ENCODE measurements at regions not wholly inside any gene's neighbourhood (a gene's known extent, or its start where the extent isn't known, plus 50 kb on each side); places are given as distances from the start of the nearest gene placed in this dataset.

GRCh38 chr7:61111-61510 is 131.3 kb upstream of the FAM20C start:
- Histone ChIP-seq H3K27ac (ENCODE audit: low read depth, low read length) (no peak overlapping the region), H3K9me3 (ENCODE audit: control insufficient read depth, insufficient read depth, low read length) (no peaks in the 10 kb centered on the region; the same call in 1 of the 2 replicates), H3K4me3 (ENCODE audit: low read depth, low read length) (no peak overlapping the region), H3K27me3 (ENCODE audit: control insufficient read depth, insufficient read depth, low read length) (peaks cover 13% of the 10 kb centered on the region)
- POLR2A ChIA-PET, result interaction anchor here (1.0 kb wide), 1 partner anchor 131 kb away, joined by 3 read pairs; the partner anchor contains the start of gene FAM20C
- CTCF ChIA-PET, result no interaction called here
- TF ChIP-seq CTCF (IDR thresholded peaks at IDR 0.05; ENCODE audit: low read depth, low read length), result no peak
- DNase-seq (ENCODE audit: low read depth, low spot score), result no peak

DNA sequence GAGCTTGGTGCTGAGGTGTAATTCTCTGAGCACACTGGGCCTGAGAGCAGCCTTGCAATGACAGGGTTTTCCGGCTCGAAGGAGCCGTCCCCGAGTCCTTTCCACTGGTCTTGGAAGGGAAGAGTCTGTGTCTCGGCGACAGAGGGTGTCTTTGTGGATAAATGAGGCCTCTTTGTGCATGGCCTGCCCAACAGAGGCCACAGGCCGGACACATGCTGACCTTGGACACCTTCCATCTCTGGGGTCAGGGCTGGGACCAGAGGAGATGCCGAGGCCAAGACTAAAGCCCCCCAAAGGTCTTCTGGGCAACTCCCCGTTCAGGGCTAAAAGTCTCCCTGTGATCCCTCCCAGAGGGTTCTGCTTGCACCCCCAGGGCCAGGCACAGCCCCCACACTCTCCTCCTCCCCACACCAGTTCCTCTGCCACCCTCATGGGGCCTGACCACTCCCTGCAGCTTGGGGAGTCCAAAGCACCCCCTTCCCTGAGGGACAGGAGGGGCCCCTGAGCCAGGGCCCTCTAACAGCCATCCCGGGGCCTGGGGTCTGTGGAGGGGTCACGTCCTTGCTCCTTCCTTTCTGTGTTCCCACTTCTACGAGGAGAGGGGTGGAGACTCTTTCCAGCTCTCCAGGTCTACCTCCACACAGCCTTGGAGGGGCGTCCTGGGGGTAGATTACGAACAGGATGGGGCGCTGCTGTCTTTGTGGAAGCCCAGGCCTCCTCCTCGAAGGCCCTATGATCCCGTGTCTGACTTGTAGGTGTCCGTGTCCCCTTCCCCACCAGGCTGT is 130.6 kb upstream of the FAM20C start:
- CTCF ChIA-PET, result no interaction called here

DNA sequence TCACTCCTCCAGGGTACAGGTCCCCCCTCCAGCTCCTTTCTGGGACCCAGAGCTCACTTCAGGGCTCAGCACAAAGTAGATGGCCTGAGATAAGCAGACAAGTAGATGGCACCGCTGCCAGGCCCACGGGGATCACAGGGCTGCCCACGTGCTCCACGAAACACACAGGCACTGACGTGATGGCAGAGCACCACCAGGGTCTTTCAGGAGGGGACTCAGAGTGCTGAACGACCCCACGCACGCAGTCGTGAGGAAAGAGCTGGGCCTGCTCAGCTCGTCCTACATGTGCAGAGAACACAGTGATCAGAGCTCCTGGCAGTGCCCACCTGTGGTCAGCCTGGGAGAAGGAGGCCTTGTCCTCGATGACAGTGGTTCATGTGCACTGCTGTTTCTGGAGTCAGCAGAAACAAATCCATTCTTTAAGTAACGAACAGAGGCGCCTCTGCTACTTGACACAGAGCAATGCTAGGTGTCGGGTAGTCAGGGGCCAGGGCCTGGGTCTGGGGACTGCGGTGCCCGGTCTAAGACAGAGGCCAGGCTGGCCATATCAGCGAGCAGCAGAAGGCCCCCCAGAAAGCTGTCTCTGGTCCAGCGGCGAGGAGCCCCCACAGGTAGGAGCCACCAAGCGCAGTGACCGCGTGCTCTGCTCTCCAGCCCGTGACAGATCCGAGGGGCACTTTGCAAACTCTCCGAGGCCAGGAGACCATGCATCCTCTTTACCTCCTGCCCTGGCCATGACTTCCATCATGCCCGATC is 129.8 kb upstream of the FAM20C start:
- H3K27me3 ChIP-seq (ENCODE audit: control insufficient read depth, insufficient read depth, low read length), result peaks cover 9% of the 10 kb centered on the region

More for the DNA sequence above, 130.6 kb upstream of the FAM20C start:
- Histone ChIP-seq H3K4me3 (ENCODE audit: low read depth, low read length) (no peak overlapping the region), H3K27me3 (ENCODE audit: control insufficient read depth, insufficient read depth, low read length) (peaks cover 9% of the 10 kb centered on the region), H3K9me3 (ENCODE audit: control insufficient read depth, insufficient read depth, low read length) (no peaks in the 10 kb centered on the region; the same call in 1 of the 2 replicates), H3K27ac (ENCODE audit: low read depth, low read length) (no peak overlapping the region)
- no peak for TF ChIP-seq CTCF (IDR thresholded peaks at IDR 0.05; ENCODE audit: low read depth, low read length)
- POLR2A ChIA-PET, result interaction anchor here (1.0 kb wide), 1 partner anchor 131 kb away, joined by 3 read pairs; the partner anchor contains the start of gene FAM20C
- DNase-seq (ENCODE audit: low read depth, low spot score), result no peak

GRCh38 chr7:63117-63480 is 129.3 kb upstream of the FAM20C start:
- DNase-seq (ENCODE audit: low read depth, low spot score), result no peak
- ChIA-PET POLR2A (no interaction called here), CTCF (interaction anchor here (1.4 kb wide), 2 partner anchors 86 to 132 kb away, joined by 4 read pairs; no protein-coding TSS in a partner anchor)
- no peak for TF ChIP-seq CTCF (IDR thresholded peaks at IDR 0.05; ENCODE audit: low read depth, low read length)
- Histone ChIP-seq H3K9me3 (ENCODE audit: control insufficient read depth, insufficient read depth, low read length) (no peaks in the 10 kb centered on the region; the same call in 1 of the 2 replicates), H3K4me3 (ENCODE audit: low read depth, low read length) (no peak overlapping the region), H3K27me3 (ENCODE audit: control insufficient read depth, insufficient read depth, low read length) (peaks cover 9% of the 10 kb centered on the region), H3K27ac (ENCODE audit: low read depth, low read length) (no peak overlapping the region)

More for the DNA sequence above, 129.8 kb upstream of the FAM20C start:
- Histone ChIP-seq H3K9me3 (ENCODE audit: control insufficient read depth, insufficient read depth, low read length) (no peaks in the 10 kb centered on the region; the same call in 1 of the 2 replicates), H3K27ac (ENCODE audit: low read depth, low read length) (no peak overlapping the region), H3K4me3 (ENCODE audit: low read depth, low read length) (no peak overlapping the region)
- CTCF ChIA-PET, result no interaction called here
- TF ChIP-seq CTCF (IDR thresholded peaks at IDR 0.05; ENCODE audit: low read depth, low read length), result no peak
- DNase-seq (ENCODE audit: low read depth, low spot score), result no peak
- POLR2A ChIA-PET, result no interaction called here
